ENCODE measurements at regions not wholly inside any gene's neighbourhood (a gene's known extent, or its start where the extent isn't known, plus 50 kb on each side); places are given as distances from the start of the nearest gene placed in this dataset.

GRCh38 chr10:105691811-105692210, 1050.7 kb downstream of the SORCS3 start:
- TF ChIP-seq POLR2A (IDR thresholded peaks at IDR 0.05) (no peak), EP300 (IDR thresholded peaks at IDR 0.05; ENCODE audit: low read depth) (no peak), POLR2AphosphoS5 (IDR thresholded peaks at IDR 0.05) (no peak)
- TF ChIP-seq, protein P1, sequence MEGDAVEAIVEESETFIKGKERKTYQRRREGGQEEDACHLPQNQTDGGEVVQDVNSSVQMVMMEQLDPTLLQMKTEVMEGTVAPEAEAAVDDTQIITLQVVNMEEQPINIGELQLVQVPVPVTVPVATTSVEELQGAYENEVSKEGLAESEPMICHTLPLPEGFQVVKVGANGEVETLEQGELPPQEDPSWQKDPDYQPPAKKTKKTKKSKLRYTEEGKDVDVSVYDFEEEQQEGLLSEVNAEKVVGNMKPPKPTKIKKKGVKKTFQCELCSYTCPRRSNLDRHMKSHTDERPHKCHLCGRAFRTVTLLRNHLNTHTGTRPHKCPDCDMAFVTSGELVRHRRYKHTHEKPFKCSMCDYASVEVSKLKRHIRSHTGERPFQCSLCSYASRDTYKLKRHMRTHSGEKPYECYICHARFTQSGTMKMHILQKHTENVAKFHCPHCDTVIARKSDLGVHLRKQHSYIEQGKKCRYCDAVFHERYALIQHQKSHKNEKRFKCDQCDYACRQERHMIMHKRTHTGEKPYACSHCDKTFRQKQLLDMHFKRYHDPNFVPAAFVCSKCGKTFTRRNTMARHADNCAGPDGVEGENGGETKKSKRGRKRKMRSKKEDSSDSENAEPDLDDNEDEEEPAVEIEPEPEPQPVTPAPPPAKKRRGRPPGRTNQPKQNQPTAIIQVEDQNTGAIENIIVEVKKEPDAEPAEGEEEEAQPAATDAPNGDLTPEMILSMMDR (IDR thresholded peaks at IDR 0.05) = peak in 4 of 5 experiments; percentile 38 to 51 (median 49)
